HFFc6 (cell line): ENCODE measurements at regions not wholly inside any gene's neighbourhood (a gene's known extent, or its start where the extent isn't known, plus 50 kb on each side); places are given as distances from the start of the nearest gene placed in this dataset.

Source experiments
- DNase-seq: peaks from one replicate; pipeline ENCODE4 v3.0.0-alpha.2; 2018
- H3K27ac Mint-ChIP-seq: 2 replicates; pipeline ENCODE4 v1.8.0; 2020; ENCODE audit warnings: mild to moderate bottlenecking, mixed read lengths
- H3K27me3 Mint-ChIP-seq: 2 replicates; pipeline ENCODE4 v1.8.0; 2021; ENCODE audit warnings: mild to moderate bottlenecking, moderate library complexity, mixed read lengths; ENCODE audit not compliant: insufficient read depth
- H3K36me3 Mint-ChIP-seq: 2 replicates; pipeline ENCODE4 v1.8.0; 2021; ENCODE audit warnings: low read depth, mixed read lengths
- H3K4me1 Mint-ChIP-seq: 2 replicates; pipeline ENCODE4 v1.8.0; 2020; ENCODE audit warnings: low read depth, mixed read lengths
- H3K4me3 Mint-ChIP-seq: 2 replicates; pipeline ENCODE4 v1.8.0; 2020; ENCODE audit warnings: mild to moderate bottlenecking, moderate library complexity, mixed read lengths
- H3K9me3 Mint-ChIP-seq: 2 replicates; pipeline ENCODE4 v1.8.0; 2020; ENCODE audit warnings: mild to moderate bottlenecking, mixed read lengths
- CTCF ChIP-seq: fragments of 200-600 bp; sonication (generic); IDR thresholded peaks from 2 replicates; pipeline ENCODE4 v1.5.0; 2021; ENCODE audit warnings: antibody characterized with exemption, mild to moderate bottlenecking

GRCh38 chr5:93810780-93811179 is 69.4 kb upstream of the POU5F2 start:
- DNase-seq: no peak
- no peaks in the 10 kb centered on the region for H3K4me1 Mint-ChIP-seq
- no peak for TF ChIP-seq CTCF
- no peak overlapping the region for H3K27ac Mint-ChIP-seq
- H3K4me3 Mint-ChIP-seq: no peak overlapping the region
- no peaks in the 10 kb centered on the region; the same call in 1 of the 2 replicates for H3K27me3 Mint-ChIP-seq
- no peaks in the 10 kb centered on the region for H3K9me3 Mint-ChIP-seq
- no peaks in the 10 kb centered on the region for H3K36me3 Mint-ChIP-seq

GRCh38 chr5:93809430-93809829 is 68.0 kb upstream of the POU5F2 start:
- H3K4me1 Mint-ChIP-seq: no peaks in the 10 kb centered on the region
- no peaks in the 10 kb centered on the region for H3K36me3 Mint-ChIP-seq
- DNase-seq: no peak
- no peak overlapping the region for H3K4me3 Mint-ChIP-seq
- TF ChIP-seq CTCF: no peak
- no peaks in the 10 kb centered on the region for H3K9me3 Mint-ChIP-seq
- H3K27ac Mint-ChIP-seq: no peak overlapping the region
- H3K27me3 Mint-ChIP-seq: no peaks in the 10 kb centered on the region

GRCh38 chr5:93807846-93808245 is 66.4 kb upstream of the POU5F2 start:
- H3K4me1 Mint-ChIP-seq: no peaks in the 10 kb centered on the region
- H3K36me3 Mint-ChIP-seq: no peaks in the 10 kb centered on the region
- no peak overlapping the region for H3K27ac Mint-ChIP-seq
- H3K9me3 Mint-ChIP-seq: no peaks in the 10 kb centered on the region
- H3K4me3 Mint-ChIP-seq: no peak overlapping the region
- TF ChIP-seq CTCF: no peak
- H3K27me3 Mint-ChIP-seq: no peaks in the 10 kb centered on the region; the same call in 1 of the 2 replicates
- no peak for DNase-seq

- H3K9me3 Mint-ChIP-seq: no peaks in the 10 kb centered on the region
- DNase-seq: no peak
- H3K4me1 Mint-ChIP-seq: peaks cover 6% of the 10 kb centered on the region
- no peak for TF ChIP-seq CTCF
- no peak overlapping the region for H3K4me3 Mint-ChIP-seq
- no peaks in the 10 kb centered on the region for H3K36me3 Mint-ChIP-seq
- no peak overlapping the region for H3K27ac Mint-ChIP-seq
- H3K27me3 Mint-ChIP-seq: no peaks in the 10 kb centered on the region; the same call in 1 of the 2 replicates
These were observed 64.4 kb upstream of the POU5F2 start for GRCh38 chr5:93805616-93806379.

- peaks cover 8% of the 10 kb centered on the region for H3K4me1 Mint-ChIP-seq
- H3K27ac Mint-ChIP-seq: no peak overlapping the region; the same call in 1 of the 2 replicates
- TF ChIP-seq CTCF: peak; percentile 92
- peak; percentile 48 for DNase-seq
- H3K36me3 Mint-ChIP-seq: no peaks in the 10 kb centered on the region
- no peak overlapping the region for H3K4me3 Mint-ChIP-seq
- no peaks in the 10 kb centered on the region; the same call in 1 of the 2 replicates for H3K27me3 Mint-ChIP-seq
- H3K9me3 Mint-ChIP-seq: no peaks in the 10 kb centered on the region
These were observed 59.8 kb upstream of the POU5F2 start for GRCh38 chr5:93800988-93801811.
